Heart left ventricle (tissue), 16 donors: ENCODE measurements at regions not wholly inside any gene's neighbourhood (a gene's known extent, or its start where the extent isn't known, plus 50 kb on each side); places are given as distances from the start of the nearest gene placed in this dataset.

Source experiments
- ATAC-seq, 4 donors: fragments of 200-7000 bp; cut with Tn5 transposase; one replicate each; pipeline ENCODE4 v1.9.1; 2020 to 2022; ENCODE audit warnings: moderate library complexity in 4 of 4, mild to moderate bottlenecking in 3 of 4, moderate number of reproducible peaks in 1 of 4
- DNase-seq, 5 donors: peaks; one replicate each; pipeline ENCODE4 v3.0.0-alpha.2; 2020
- H3K27ac ChIP-seq, 12 donors: fragments of 200-600 bp; sonication (generic) in 4 of 12; one replicate each; pipeline versions ENCODE4 v1.5.0 to v1.8.0; 2016 to 2022; ENCODE audit warnings: mild to moderate bottlenecking in 2 of 12
- H3K27me3 ChIP-seq, 9 donors: fragments of 200-600 bp; sonication (generic) in 2 of 9; one replicate each; pipeline versions ENCODE4 v1.5.1 to v1.8.0; 2016 to 2022; ENCODE audit warnings: mild to moderate bottlenecking in 3 of 9
- H3K36me3 ChIP-seq, 9 donors: fragments of 200-600 bp; sonication (generic) in 2 of 9; one replicate each; pipeline versions ENCODE4 v1.5.0 to v1.8.0; 2018 to 2022; ENCODE audit warnings: mild to moderate bottlenecking in 2 of 9
- H3K4me1 ChIP-seq, 12 donors: fragments of 200-600 bp; sonication (generic) in 4 of 12; one replicate each; pipeline versions ENCODE4 v1.5.0 to v1.8.0; 2016 to 2022; ENCODE audit warnings: mild to moderate bottlenecking in 3 of 12
- H3K4me3 ChIP-seq, 12 donors: fragments of 200-600 bp; sonication (generic) in 4 of 12; one replicate each; pipeline versions ENCODE4 v1.5.0 to v1.8.0; 2017 to 2022; ENCODE audit warnings: mild to moderate bottlenecking in 9 of 12, moderate library complexity in 4 of 12
- H3K9me3 ChIP-seq, 12 donors: fragments of 200-600 bp; sonication (generic) in 4 of 12; one replicate each; pipeline versions ENCODE4 v1.5.0 to v1.8.0; 2016 to 2022; ENCODE audit warnings: mild to moderate bottlenecking in 1 of 12
- CTCF ChIP-seq, 12 donors: fragments of 200-600 bp; sonication (generic) in 4 of 12; IDR thresholded peaks; one replicate each; pipeline versions ENCODE4 v1.5.0 to v1.8.0; 2018 to 2022; ENCODE audit warnings: antibody characterized with exemption in 12 of 12, mild to moderate bottlenecking in 5 of 12
- POLR2A ChIP-seq, 2 donors: fragments of 450-650 bp; IDR thresholded peaks; one replicate each; pipeline ENCODE4 v1.6.1; 2017; ENCODE audit warnings: antibody characterized with exemption in 2 of 2, mild to moderate bottlenecking in 2 of 2, moderate library complexity in 2 of 2
- WGBS, 4 donors: extraction: QIAGEN DNeasy Blood & Tissue Kit in 2 of 4; methylation state at CpG; one replicate each; pipeline versions ENCODE4 v1.1.5 to v1.1.7; 2013 to 2018; 5-methylcytosine and 5-hydroxymethylcytosine counted together
- intact Hi-C, 10 donors: fragments of 100-400 bp; cut with DNase I; formaldehyde crosslinking; loops; one replicate each; pipeline versions ENCODE4 v1.11.1 to v1.14.2; 2022
- donor health status: ischemic (EF 13 %, LVEDD 7.1; RV severe dilation, severe dysfunction).
- donor health status: healthy with polysubstance abuse.
- donor health status: DM: no; HTN: yes; CAD: no.
- donor health status: DM: no; HTN: no; CAD: no.
- donor health status: ischemic (EF 25% LVEDD 6.9; RV normal size, moderate dysfunction).
- donor health status: ischemic (EF 25% LVEDD 5.7; RV mildly dilated, moderate dysfunction).
- donor health status: healthy.
- donor health status: DM: yes; HTN: yes; CAD: no.
- donor health status: ischemic (EF 35%, LVEDD 5.7; RV mildly dilated, moderate dysfunction).
- donor health status: nonischemic (EF 11% LVEDD 7.7; RV severe dilation, severe dysfunction).
- donor health status: DM: yes; HTN: yes; CAD: no.
- donor health status: PGD.
- donor health status: ischemic (EF 29% LVEDD 5.4; RV normal size, mild dysfunction).
- donor health status: nonischemic (EF 23%, LVEDD 6.1; RV moderate dilation, normal function).

GRCh38 chr1:232176222-232176621 lies 453.7 kb downstream of the SIPA1L2 start:
- TF ChIP-seq CTCF (IDR thresholded peaks at IDR 0.05) = no peak
- TF ChIP-seq POLR2A (IDR thresholded peaks at IDR 0.05) = no peak
- Histone ChIP-seq H3K27me3 (peaks cover 0 to 3% (median 0%) of the 10 kb centered on the region in 9 donors), H3K36me3 (no peaks in the 10 kb centered on the region), H3K4me3 (no peak overlapping the region), H3K4me1 (peaks cover 0 to 6% (median 0%) of the 10 kb centered on the region in 12 donors), H3K27ac (no peak overlapping the region), H3K9me3 (no peaks in the 10 kb centered on the region)
- ATAC-seq = no peak
- intact Hi-C loops = no loop called here
- 88 to 92% (median 90%) methylated on average over 2 of the region's 2 CpGs for WGBS, 4 donors
- DNase-seq = no peak

GRCh38 chr1:232174306-232174705 lies 455.6 kb downstream of the SIPA1L2 start:
- Histone ChIP-seq H3K4me1 (no peaks in the 10 kb centered on the region), H3K9me3 (no peaks in the 10 kb centered on the region), H3K4me3 (no peak overlapping the region), H3K36me3 (no peaks in the 10 kb centered on the region), H3K27ac (no peak overlapping the region), H3K27me3 (peaks cover 0 to 3% (median 0%) of the 10 kb centered on the region in 9 donors)
- ATAC-seq (no peak), DNase-seq (no peak)
- intact Hi-C loops = no loop called here
- TF ChIP-seq CTCF (IDR thresholded peaks at IDR 0.05) = no peak
- TF ChIP-seq POLR2A (IDR thresholded peaks at IDR 0.05) = no peak
- WGBS, 4 donors = 44 to 47% (median 46%) methylated on average over 5 of the region's 5 CpGs

GRCh38 chr1:232172563-232172962 lies 457.4 kb downstream of the SIPA1L2 start:
- intact Hi-C loops = no loop called here
- no peak for TF ChIP-seq POLR2A (IDR thresholded peaks at IDR 0.05)
- no peak for TF ChIP-seq CTCF (IDR thresholded peaks at IDR 0.05)
- WGBS, 4 donors = 49 to 60% (median 50%) methylated on average over 4 of the region's 4 CpGs
- Histone ChIP-seq H3K4me1 (no peaks in the 10 kb centered on the region), H3K27ac (no peak overlapping the region), H3K27me3 (peaks cover 0 to 3% (median 0%) of the 10 kb centered on the region in 9 donors), H3K36me3 (no peaks in the 10 kb centered on the region), H3K9me3 (no peaks in the 10 kb centered on the region), H3K4me3 (no peak overlapping the region)
- ATAC-seq (no peak), DNase-seq (no peak)

GRCh38 chr1:232170909-232171308 lies 459.0 kb downstream of the SIPA1L2 start:
- intact Hi-C loops = no loop called here
- H3K4me1 ChIP-seq = no peaks in the 10 kb centered on the region
- peaks cover 0 to 3% (median 0%) of the 10 kb centered on the region in 9 donors for H3K27me3 ChIP-seq
- no peak overlapping the region for H3K27ac ChIP-seq
- DNase-seq (no peak), ATAC-seq (no peak)
- no peak overlapping the region for H3K4me3 ChIP-seq
- H3K36me3 ChIP-seq = no peaks in the 10 kb centered on the region
- peaks cover 0 to 3% (median 0%) of the 10 kb centered on the region in 12 donors for H3K9me3 ChIP-seq
- TF ChIP-seq POLR2A (IDR thresholded peaks at IDR 0.05) (no peak), CTCF (IDR thresholded peaks at IDR 0.05) (no peak)
- 85 to 96% (median 92%) methylated on average over 1 of the region's 1 CpG for WGBS, 4 donors
